ENCODE measurements at regions not wholly inside any gene's neighbourhood (a gene's known extent, or its start where the extent isn't known, plus 50 kb on each side); places are given as distances from the start of the nearest gene placed in this dataset.

DNA sequence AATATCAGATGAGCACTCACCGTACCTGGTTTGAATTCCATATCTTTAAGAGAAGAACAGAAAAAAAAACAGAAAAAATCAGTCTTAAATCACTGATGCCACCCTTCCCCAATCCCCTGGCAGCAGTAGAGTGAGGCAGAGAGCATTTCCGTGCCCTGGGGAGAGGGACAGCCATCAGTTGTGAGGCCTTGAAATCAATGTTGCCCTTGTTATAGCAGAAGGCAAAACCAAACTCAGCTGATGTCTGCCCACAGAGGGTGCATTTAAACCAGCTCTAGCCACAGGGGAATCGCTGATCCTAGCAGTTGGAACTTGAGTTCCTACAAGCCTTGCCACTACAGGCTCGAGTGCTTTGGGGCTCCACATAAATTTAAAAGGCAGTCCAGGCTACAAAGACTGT, 338.5 kb upstream of the FMR1 start:
- Histone ChIP-seq H3K27me3 (ENCODE audit: insufficient read depth, low read depth, low read length) (no peaks in the 10 kb centered on the region), H4K20me1 (ENCODE audit: insufficient read depth) (no peaks in the 10 kb centered on the region), H2AFZ (ENCODE audit: low read depth, low read length) (no peak overlapping the region), H3K9me3 (ENCODE audit: low read length) (no peaks in the 10 kb centered on the region), H3K27ac (ENCODE audit: low read length) (no peak overlapping the region), H3K4me3 (ENCODE audit: low read length) (no peak overlapping the region), H3K4me2 (ENCODE audit: low read length) (no peak overlapping the region), H3F3A (ENCODE audit: insufficient read depth, low read length, poor library complexity, severe bottlenecking) (no peaks in the 10 kb centered on the region), H3K9ac (ENCODE audit: low read length) (no peak overlapping the region), H3K9me2 (ENCODE audit: insufficient read depth, low read length) (no peaks in the 10 kb centered on the region), H3K36me3 (ENCODE audit: insufficient read depth, low read length) (no peaks in the 10 kb centered on the region), H3K79me2 (replicated peaks; ENCODE audit: insufficient read depth, low read length) (no peaks in the 10 kb centered on the region)
- TF ChIP-seq RAD21 (conservative IDR thresholded peaks at IDR 0.05) = no peak
- TF ChIP-seq, protein P1, sequence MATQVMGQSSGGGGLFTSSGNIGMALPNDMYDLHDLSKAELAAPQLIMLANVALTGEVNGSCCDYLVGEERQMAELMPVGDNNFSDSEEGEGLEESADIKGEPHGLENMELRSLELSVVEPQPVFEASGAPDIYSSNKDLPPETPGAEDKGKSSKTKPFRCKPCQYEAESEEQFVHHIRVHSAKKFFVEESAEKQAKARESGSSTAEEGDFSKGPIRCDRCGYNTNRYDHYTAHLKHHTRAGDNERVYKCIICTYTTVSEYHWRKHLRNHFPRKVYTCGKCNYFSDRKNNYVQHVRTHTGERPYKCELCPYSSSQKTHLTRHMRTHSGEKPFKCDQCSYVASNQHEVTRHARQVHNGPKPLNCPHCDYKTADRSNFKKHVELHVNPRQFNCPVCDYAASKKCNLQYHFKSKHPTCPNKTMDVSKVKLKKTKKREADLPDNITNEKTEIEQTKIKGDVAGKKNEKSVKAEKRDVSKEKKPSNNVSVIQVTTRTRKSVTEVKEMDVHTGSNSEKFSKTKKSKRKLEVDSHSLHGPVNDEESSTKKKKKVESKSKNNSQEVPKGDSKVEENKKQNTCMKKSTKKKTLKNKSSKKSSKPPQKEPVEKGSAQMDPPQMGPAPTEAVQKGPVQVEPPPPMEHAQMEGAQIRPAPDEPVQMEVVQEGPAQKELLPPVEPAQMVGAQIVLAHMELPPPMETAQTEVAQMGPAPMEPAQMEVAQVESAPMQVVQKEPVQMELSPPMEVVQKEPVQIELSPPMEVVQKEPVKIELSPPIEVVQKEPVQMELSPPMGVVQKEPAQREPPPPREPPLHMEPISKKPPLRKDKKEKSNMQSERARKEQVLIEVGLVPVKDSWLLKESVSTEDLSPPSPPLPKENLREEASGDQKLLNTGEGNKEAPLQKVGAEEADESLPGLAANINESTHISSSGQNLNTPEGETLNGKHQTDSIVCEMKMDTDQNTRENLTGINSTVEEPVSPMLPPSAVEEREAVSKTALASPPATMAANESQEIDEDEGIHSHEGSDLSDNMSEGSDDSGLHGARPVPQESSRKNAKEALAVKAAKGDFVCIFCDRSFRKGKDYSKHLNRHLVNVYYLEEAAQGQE (IDR thresholded peaks at IDR 0.05; ENCODE audit: borderline replicate concordance) = no peak
- no peak for TF ChIP-seq MXI1 (conservative IDR thresholded peaks at IDR 0.05; ENCODE audit: poor library complexity, severe bottlenecking)
- TF ChIP-seq SMC3 (conservative IDR thresholded peaks at IDR 0.05; ENCODE audit: poor library complexity) = no peak
- TF ChIP-seq EZH2 (IDR thresholded peaks at IDR 0.05; ENCODE audit: borderline replicate concordance, insufficient read depth, low read length, poor library complexity, severe bottlenecking) = no peak
- no peak for TF ChIP-seq POLR2AphosphoS5 (IDR thresholded peaks at IDR 0.05)
- TF ChIP-seq EP300 (conservative IDR thresholded peaks at IDR 0.05; ENCODE audit: poor library complexity, severe bottlenecking) = no peak

DNA sequence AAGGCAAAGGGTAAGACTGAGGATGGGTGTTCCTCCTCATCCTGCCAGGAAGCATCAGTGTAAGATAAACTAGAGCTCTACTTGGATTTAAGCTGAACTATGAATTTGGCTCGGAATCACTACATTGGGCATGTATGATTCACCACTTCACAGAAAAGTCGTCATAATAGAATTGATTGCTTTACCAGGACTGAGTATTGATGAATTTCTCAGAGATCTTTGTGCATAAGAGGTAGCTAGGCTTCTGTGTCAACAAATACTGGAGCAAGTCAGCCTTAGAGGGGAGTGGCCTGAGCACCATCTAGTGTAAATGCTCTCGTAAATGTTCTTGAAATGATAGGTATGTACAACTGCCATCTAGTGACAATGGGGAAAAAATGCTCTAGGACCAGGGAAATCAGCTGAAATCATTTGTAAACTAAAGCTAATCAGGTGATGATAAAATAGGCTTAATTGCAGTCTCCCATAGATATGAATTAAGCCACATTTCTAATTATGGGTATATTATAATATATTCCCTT, 309.5 kb upstream of the FMR1 start:
- Histone ChIP-seq H3K27ac (ENCODE audit: low read length) (no peak overlapping the region), H2AFZ (ENCODE audit: low read depth, low read length) (no peak overlapping the region), H3K36me3 (ENCODE audit: insufficient read depth, low read length) (no peaks in the 10 kb centered on the region), H3K9me2 (ENCODE audit: insufficient read depth, low read length) (no peaks in the 10 kb centered on the region), H3K9ac (ENCODE audit: low read length) (no peak overlapping the region), H3K27me3 (ENCODE audit: insufficient read depth, low read depth, low read length) (no peaks in the 10 kb centered on the region), H3K4me3 (ENCODE audit: low read length) (no peak overlapping the region), H3K79me2 (replicated peaks; ENCODE audit: insufficient read depth, low read length) (no peaks in the 10 kb centered on the region), H3K9me3 (ENCODE audit: low read length) (no peaks in the 10 kb centered on the region), H3F3A (ENCODE audit: insufficient read depth, low read length, poor library complexity, severe bottlenecking) (no peaks in the 10 kb centered on the region), H3K4me2 (ENCODE audit: low read length) (no peak overlapping the region), H4K20me1 (ENCODE audit: insufficient read depth) (no peaks in the 10 kb centered on the region)
- TF ChIP-seq RAD21 (conservative IDR thresholded peaks at IDR 0.05) (peak; percentile 38), TAF1 (IDR thresholded peaks at IDR 0.05; ENCODE audit: low read depth) (no peak), POLR2AphosphoS5 (IDR thresholded peaks at IDR 0.05) (no peak), EZH2 (IDR thresholded peaks at IDR 0.05; ENCODE audit: borderline replicate concordance, insufficient read depth, low read length, poor library complexity, severe bottlenecking) (no peak), SMC3 (conservative IDR thresholded peaks at IDR 0.05; ENCODE audit: poor library complexity) (peak; percentile 30), EP300 (conservative IDR thresholded peaks at IDR 0.05; ENCODE audit: poor library complexity, severe bottlenecking) (no peak), MXI1 (conservative IDR thresholded peaks at IDR 0.05; ENCODE audit: poor library complexity, severe bottlenecking) (no peak)
- TF ChIP-seq, protein P2, sequence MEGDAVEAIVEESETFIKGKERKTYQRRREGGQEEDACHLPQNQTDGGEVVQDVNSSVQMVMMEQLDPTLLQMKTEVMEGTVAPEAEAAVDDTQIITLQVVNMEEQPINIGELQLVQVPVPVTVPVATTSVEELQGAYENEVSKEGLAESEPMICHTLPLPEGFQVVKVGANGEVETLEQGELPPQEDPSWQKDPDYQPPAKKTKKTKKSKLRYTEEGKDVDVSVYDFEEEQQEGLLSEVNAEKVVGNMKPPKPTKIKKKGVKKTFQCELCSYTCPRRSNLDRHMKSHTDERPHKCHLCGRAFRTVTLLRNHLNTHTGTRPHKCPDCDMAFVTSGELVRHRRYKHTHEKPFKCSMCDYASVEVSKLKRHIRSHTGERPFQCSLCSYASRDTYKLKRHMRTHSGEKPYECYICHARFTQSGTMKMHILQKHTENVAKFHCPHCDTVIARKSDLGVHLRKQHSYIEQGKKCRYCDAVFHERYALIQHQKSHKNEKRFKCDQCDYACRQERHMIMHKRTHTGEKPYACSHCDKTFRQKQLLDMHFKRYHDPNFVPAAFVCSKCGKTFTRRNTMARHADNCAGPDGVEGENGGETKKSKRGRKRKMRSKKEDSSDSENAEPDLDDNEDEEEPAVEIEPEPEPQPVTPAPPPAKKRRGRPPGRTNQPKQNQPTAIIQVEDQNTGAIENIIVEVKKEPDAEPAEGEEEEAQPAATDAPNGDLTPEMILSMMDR (IDR thresholded peaks at IDR 0.05; ENCODE audit: poor library complexity, severe bottlenecking) = peak; percentile 46
- TF ChIP-seq, protein P1 (IDR thresholded peaks at IDR 0.05; ENCODE audit: borderline replicate concordance) = no peak

All from neural cell (in vitro differentiated cells).